Keratinocyte (primary cell): ENCODE measurements at regions not wholly inside any gene's neighbourhood (a gene's known extent, or its start where the extent isn't known, plus 50 kb on each side); places are given as distances from the start of the nearest gene placed in this dataset.

Experiments used
- DNase-seq: peaks from one replicate; pipeline ENCODE4 v3.0.0-alpha.2; 2011; ENCODE audit warnings: low read depth, missing footprints, low spot score
- FAIRE-seq: peaks from 2 replicates; lab custom pipeline; 2011; peaks lifted over from hg19 to GRCh38; lab: Jason Lieb, UNC
- H2AFZ ChIP-seq: 2 replicates; pipeline ENCODE4 v1.6.0; 2012; ENCODE audit warnings: low read length, control low read depth, inconsistent platforms; ENCODE audit not compliant: control insufficient read depth
- H3K27ac ChIP-seq: 2 replicates; pipeline ENCODE4 v1.5.1; 2011; ENCODE audit warnings: low read length; ENCODE audit not compliant: control insufficient read depth, insufficient read depth
- H3K27me3 ChIP-seq: 3 replicates; pipeline ENCODE4 v1.6.0; 2011; ENCODE audit warnings: low read length; ENCODE audit not compliant: control insufficient read depth, insufficient read depth; ENCODE audit errors: extremely low read depth
- H3K36me3 ChIP-seq, 2 experiments: 2 replicates in 1 of 2; 3 replicates in 1 of 2; pipeline ENCODE4 v1.5.1; 2011; ENCODE audit warnings: low read length in 2 of 2, mild to moderate bottlenecking in 1 of 2; ENCODE audit not compliant: control insufficient read depth in 2 of 2, insufficient read depth in 2 of 2; ENCODE audit errors: extremely low read depth in 1 of 2
- H3K4me1 ChIP-seq: 3 replicates; pipeline ENCODE4 v1.5.1; 2011; ENCODE audit warnings: low read length; ENCODE audit not compliant: control insufficient read depth, insufficient read depth; ENCODE audit errors: extremely low read depth
- H3K4me2 ChIP-seq: 3 replicates; pipeline ENCODE4 v1.6.0; 2011; ENCODE audit warnings: low read depth, low read length; ENCODE audit not compliant: control insufficient read depth, insufficient read depth; ENCODE audit errors: extremely low read depth
- H3K4me3 ChIP-seq, 3 experiments: fragments of 200-600 bp in 1 of 3; sonication (generic) in 1 of 3; 2 replicates in 2 of 3; 3 replicates in 1 of 3; pipeline ENCODE4 v1.5.1; 2011 to 2016; ENCODE audit warnings: low read length in 3 of 3, mild to moderate bottlenecking in 3 of 3, control low read depth in 2 of 3, inconsistent platforms in 1 of 3, low read depth in 1 of 3, mixed read lengths in 1 of 3, mixed run types in 1 of 3, moderate library complexity in 1 of 3; ENCODE audit not compliant: control insufficient read depth in 2 of 3, insufficient read depth in 2 of 3; ENCODE audit errors: extremely low read depth in 1 of 3
- H3K79me2 ChIP-seq: 2 replicates; pipeline ENCODE4 v1.6.0; 2012; ENCODE audit warnings: low read length; ENCODE audit not compliant: control insufficient read depth, insufficient read depth
- H3K9ac ChIP-seq: 3 replicates; pipeline ENCODE4 v1.6.0; 2011; ENCODE audit warnings: low read length; ENCODE audit not compliant: control insufficient read depth, insufficient read depth; ENCODE audit errors: extremely low read depth
- H3K9me1 ChIP-seq: 3 replicates; pipeline ENCODE4 v1.6.0; 2011; ENCODE audit warnings: low read length; ENCODE audit not compliant: control insufficient read depth, insufficient read depth; ENCODE audit errors: extremely low read depth
- H3K9me3 ChIP-seq: 2 replicates; pipeline ENCODE4 v1.5.1; 2012; ENCODE audit warnings: low read depth, low read length; ENCODE audit not compliant: control insufficient read depth
- H4K20me1 ChIP-seq: 3 replicates; pipeline ENCODE4 v1.6.0; 2011; ENCODE audit warnings: low read length; ENCODE audit not compliant: control insufficient read depth, insufficient read depth; ENCODE audit errors: extremely low read depth
- CTCF ChIP-seq, 3 experiments: IDR thresholded peaks in 1 of 3; conservative IDR thresholded peaks in 1 of 3; optimal IDR thresholded peaks in 1 of 3; 2 replicates in 2 of 3; 3 replicates in 1 of 3; pipeline versions ENCODE3 to v1.5.1; 2011; ENCODE audit warnings: low read length in 3 of 3, mild to moderate bottlenecking in 3 of 3, moderate library complexity in 2 of 3, control low read depth in 1 of 3, inconsistent platforms in 1 of 3; ENCODE audit not compliant: insufficient read depth in 2 of 3; ENCODE audit errors: extremely low read depth in 1 of 3
- EZH2 ChIP-seq: IDR thresholded peaks from one replicate; pipeline ENCODE4 v1.6.1; 2012; ENCODE audit warnings: inconsistent platforms, mild to moderate bottlenecking, low read length, moderate library complexity
- dilution Hi-C: fragments of 300-500 bp; cut with MboI; formaldehyde crosslinking; loops from one replicate; pipeline ENCODE4 v1.7.0; 2020; ENCODE audit warnings: low sequenced_read_pairs; ENCODE audit not compliant: extremely low pct_ligation_motif_present

GRCh38 chr4:114272226-114272625, 292.8 kb upstream of the ARSJ start:
- TF ChIP-seq EZH2: no peak
- no peak for TF ChIP-seq CTCF (optimal IDR thresholded peaks at IDR 0.05 in 1 of 3, IDR thresholded peaks at IDR 0.05 in 1 of 3, conservative IDR thresholded peaks at IDR 0.05 in 1 of 3; ENCODE audit: extremely low read depth in 1 of 3, insufficient read depth in 2 of 3, low read length in 3 of 3)
- peak; percentile 71 for DNase-seq
- no peaks in the 10 kb centered on the region for H3K27me3 ChIP-seq
- H3K9ac ChIP-seq: no peak overlapping the region
- H3K27ac ChIP-seq: peak overlapping the region; percentile 64
- no peaks in the 10 kb centered on the region for H3K36me3 ChIP-seq
- H2AFZ ChIP-seq: peak overlapping the region; percentile 64
- no peaks in the 10 kb centered on the region for H3K9me1 ChIP-seq
- H3K9me3 ChIP-seq: no peaks in the 10 kb centered on the region
- H3K4me1 ChIP-seq: peaks cover 23% of the 10 kb centered on the region
- peak; percentile 82 for FAIRE-seq
- peak overlapping the region; percentile 33 for H3K4me2 ChIP-seq
- H3K4me3 ChIP-seq: peak overlapping the region in 1 of 3 experiments; percentile 22
- no peaks in the 10 kb centered on the region for H3K79me2 ChIP-seq
- no peaks in the 10 kb centered on the region for H4K20me1 ChIP-seq
- dilution Hi-C loops: no loop called here

GRCh38 chr4:114273238-114273637, 293.8 kb upstream of the ARSJ start:
- TF ChIP-seq EZH2: no peak
- no peak for TF ChIP-seq CTCF (optimal IDR thresholded peaks at IDR 0.05 in 1 of 3, IDR thresholded peaks at IDR 0.05 in 1 of 3, conservative IDR thresholded peaks at IDR 0.05 in 1 of 3; ENCODE audit: extremely low read depth in 1 of 3, insufficient read depth in 2 of 3, low read length in 3 of 3)
- DNase-seq (no peak), FAIRE-seq (no peak)
- no peaks in the 10 kb centered on the region for H3K27me3 ChIP-seq
- dilution Hi-C loops: no loop called here
- no peaks in the 10 kb centered on the region for H3K9me3 ChIP-seq
- H3K9me1 ChIP-seq: no peaks in the 10 kb centered on the region
- no peak overlapping the region for H3K27ac ChIP-seq
- no peak overlapping the region for H3K4me2 ChIP-seq
- no peaks in the 10 kb centered on the region for H3K79me2 ChIP-seq
- H3K36me3 ChIP-seq: no peaks in the 10 kb centered on the region
- no peak overlapping the region for H3K4me3 ChIP-seq
- no peaks in the 10 kb centered on the region for H4K20me1 ChIP-seq
- H2AFZ ChIP-seq: no peak overlapping the region
- H3K9ac ChIP-seq: no peak overlapping the region
- H3K4me1 ChIP-seq: peaks cover 23% of the 10 kb centered on the region
